Fibroblast of mammary gland (primary cell): ENCODE measurements at regions not wholly inside any gene's neighbourhood (a gene's known extent, or its start where the extent isn't known, plus 50 kb on each side); places are given as distances from the start of the nearest gene placed in this dataset.

Experiments used
- DNase-seq: peaks from one replicate; pipeline ENCODE4 v3.0.0-alpha.2; 2010; ENCODE audit warnings: low read depth
- H3K4me3 ChIP-seq: 2 replicates; pipeline ENCODE4 v1.5.1; 2011; ENCODE audit warnings: low read depth, mild to moderate bottlenecking, low read length, moderate library complexity; ENCODE audit not compliant: control insufficient read depth
- CTCF ChIP-seq: conservative IDR thresholded peaks from 2 replicates; pipeline ENCODE4 v1.5.1; 2011; ENCODE audit warnings: low read depth, low read length, inconsistent platforms; ENCODE audit not compliant: control insufficient read depth, insufficient read depth

GRCh38 chr1:29852248-29852647 lies 615.9 kb downstream of the PTPRU start:
- H3K4me3 ChIP-seq, result no peak overlapping the region
- DNase-seq, result no peak
- TF ChIP-seq CTCF, result no peak

GRCh38 chr1:29851691-29852090 lies 615.4 kb downstream of the PTPRU start:
- H3K4me3 ChIP-seq, result no peak overlapping the region
- no peak for TF ChIP-seq CTCF
- DNase-seq, result no peak

DNA sequence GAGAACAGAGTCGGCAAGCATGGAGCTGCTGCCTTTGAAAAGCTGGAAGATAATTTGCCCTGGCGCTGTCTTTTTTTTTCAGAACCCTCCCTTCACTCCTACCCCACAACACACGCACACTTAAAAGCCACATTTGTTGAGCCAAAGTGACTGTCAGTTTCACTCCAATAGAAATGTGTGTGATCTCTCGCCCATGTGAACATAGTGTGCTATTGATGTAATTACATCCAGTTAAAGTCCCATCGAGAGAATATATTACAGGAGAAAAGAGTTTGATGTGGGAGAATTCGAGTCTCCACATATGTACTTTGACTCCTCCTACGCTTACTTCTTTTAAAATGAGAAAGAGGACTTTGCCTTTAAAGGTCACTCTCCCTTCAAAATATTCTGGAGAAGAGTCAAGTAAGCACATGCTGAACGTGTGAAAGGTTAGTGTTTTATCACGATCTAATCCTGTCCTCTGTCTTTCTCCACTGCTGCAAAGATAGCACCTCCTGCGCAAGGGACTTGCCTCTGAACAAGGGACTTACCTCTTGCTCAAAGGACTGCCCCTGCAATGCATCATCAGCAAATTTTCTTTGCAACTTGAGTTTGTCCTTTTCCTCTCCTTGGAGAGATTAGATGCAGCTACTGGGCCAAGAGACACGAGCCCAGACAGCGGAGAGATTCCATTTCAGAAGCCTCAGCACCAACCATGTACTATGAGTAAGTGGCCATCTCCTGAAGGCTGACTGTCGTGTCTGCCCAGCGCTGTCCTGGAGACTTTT lies 613.9 kb downstream of the PTPRU start:
- DNase-seq, result no peak
- TF ChIP-seq CTCF, result no peak
- H3K4me3 ChIP-seq, result no peak overlapping the region

GRCh38 chr1:29849038-29849750 lies 612.9 kb downstream of the PTPRU start:
- H3K4me3 ChIP-seq, result no peak overlapping the region
- peak; percentile 23 for DNase-seq
- TF ChIP-seq CTCF, result peak; percentile 43

DNA sequence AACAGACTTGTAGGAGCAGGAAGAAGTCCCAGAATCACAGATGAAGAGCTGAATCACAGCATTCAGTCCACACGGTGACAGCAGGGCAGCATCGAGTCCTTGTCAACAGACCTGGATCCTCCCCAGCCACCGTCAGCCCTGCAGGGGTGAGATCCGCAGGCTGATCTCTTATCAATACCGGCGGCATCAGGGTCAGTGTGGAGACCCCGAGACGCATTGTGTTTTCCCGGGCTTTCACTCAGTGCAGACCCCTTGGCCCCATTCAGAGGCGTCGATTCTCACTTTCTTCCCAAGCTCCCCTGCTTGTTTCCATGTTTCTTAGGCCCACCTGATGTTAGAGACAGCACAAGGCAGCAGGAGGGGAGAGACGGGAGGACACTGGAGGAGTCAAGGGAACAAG lies 609.6 kb downstream of the PTPRU start:
- no peak for DNase-seq
- no peak for TF ChIP-seq CTCF
- H3K4me3 ChIP-seq, result no peak overlapping the region

DNA sequence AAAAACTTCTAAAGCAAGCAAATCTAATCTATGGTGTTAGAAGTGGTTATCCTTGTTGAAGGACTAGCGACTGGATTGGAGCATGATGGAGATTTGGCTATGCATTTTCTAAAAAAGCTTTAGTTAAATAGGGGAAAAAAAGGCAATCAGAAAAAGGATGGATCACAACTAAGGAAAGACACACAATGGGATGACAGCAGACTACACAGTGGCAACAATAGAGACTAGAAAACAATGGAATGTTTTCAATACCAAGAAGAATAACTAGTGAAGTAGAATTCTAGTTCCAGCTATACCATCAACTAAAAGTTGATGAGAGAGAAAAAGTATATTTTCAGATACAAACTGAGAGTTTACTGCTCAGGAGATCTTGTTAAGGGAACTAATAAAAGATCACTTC lies 605.8 kb downstream of the PTPRU start:
- peak; percentile 1 for DNase-seq
- TF ChIP-seq CTCF, result no peak

DNA sequence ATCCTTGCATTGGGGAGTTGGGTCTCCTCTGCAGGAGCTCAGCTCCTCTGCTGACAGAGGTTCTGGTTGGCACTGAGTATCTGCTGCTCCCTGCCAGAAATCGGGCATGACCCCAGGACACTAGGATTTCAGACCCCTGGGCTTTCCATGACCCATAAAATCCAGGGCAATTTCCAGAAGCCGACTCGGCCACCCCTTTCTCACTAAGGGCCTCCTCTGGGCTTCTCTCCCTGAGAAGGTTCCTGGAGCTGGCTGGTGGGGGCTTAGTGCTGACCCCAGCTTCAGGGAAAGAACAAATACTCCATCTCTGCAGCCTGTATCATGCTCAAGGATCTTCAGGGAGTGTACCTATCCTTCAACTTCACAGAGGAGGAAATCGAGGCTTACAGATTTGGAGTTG lies 603.4 kb downstream of the PTPRU start:
- TF ChIP-seq CTCF, result no peak
- DNase-seq, result no peak
- no peak overlapping the region for H3K4me3 ChIP-seq

More for the DNA sequence above, 605.8 kb downstream of the PTPRU start:
- H3K4me3 ChIP-seq, result no peak overlapping the region
